HG03175 (cell line): ENCODE measurements at regions not wholly inside any gene's neighbourhood (a gene's known extent, or its start where the extent isn't known, plus 50 kb on each side); places are given as distances from the start of the nearest gene placed in this dataset.

Source experiments
- ATAC-seq: cut with Tn5 transposase; IDR thresholded peaks from one replicate; pipeline ENCODE4 v1.9.1; 2021; ENCODE audit warnings: mild to moderate bottlenecking, moderate library complexity; ENCODE audit not compliant: unreplicated experiment

- ATAC-seq, result no peak
Measured at GRCh38 chr5:87954121-87954520, 314.5 kb downstream of the TMEM161B start.

- ATAC-seq, result no peak
Measured at GRCh38 chr5:87951661-87952060, 317.0 kb downstream of the TMEM161B start.

- ATAC-seq, result no peak
Measured at GRCh38 chr5:87949676-87950631, 318.7 kb downstream of the TMEM161B start.

DNA sequence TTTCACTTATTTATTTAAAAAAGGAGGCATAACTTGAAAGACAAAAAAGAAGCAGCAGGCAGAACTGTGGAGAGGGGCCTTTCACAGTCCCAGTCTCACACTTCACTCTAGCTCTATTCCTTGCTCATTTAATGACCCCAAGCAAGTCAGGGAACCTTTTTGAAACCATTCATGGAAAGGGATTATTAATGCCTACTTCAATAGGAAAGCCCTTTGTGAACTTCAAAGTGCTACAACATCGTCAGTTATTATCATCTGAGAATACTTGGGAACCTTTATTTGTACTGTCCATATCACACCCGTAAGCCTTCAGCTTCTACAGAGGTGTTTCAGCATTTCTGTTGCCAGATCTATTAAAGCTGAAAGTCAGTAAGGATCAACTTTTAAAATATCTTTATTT, 320.2 kb downstream of the TMEM161B start:
- no peak for ATAC-seq

DNA sequence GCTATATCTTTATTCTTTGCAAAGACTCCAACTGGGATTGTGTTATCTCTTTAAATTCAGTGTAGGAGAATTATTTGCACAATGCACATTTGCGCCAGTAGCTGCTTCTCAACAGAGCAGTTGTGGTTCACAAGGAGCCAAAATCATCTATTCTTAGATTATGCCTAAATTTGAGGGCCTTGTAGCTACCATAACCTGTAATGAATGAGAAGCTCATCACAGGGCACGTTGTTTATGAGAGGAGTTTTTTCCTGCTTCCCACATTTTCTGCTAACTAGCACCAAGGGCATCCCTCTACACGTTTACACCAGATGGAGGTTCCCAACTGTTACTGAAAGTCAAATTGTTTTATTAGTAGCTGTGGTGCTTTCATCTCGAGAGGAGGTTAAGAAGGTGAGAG, 322.4 kb downstream of the TMEM161B start:
- no peak for ATAC-seq

DNA sequence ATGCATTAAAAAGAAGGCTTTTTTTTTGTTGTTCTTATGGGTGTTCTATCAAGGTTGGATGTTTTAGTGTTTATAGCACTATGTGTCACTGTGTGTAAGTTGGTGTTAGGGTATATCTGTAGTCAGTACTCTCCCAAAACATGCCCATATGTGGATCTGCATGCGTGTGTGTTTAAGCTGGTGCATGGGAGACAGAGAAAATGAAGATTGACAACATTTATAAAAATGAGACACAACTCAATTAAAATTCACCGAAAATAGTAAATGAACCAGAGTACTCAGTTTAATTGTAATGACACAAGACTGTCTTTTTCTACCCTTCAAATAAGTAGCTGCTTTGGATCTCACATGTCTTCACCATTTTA, 323.4 kb downstream of the TMEM161B start:
- ATAC-seq, result no peak

GRCh38 chr5:87944553-87945285, 323.9 kb downstream of the TMEM161B start:
- ATAC-seq, result no peak

DNA sequence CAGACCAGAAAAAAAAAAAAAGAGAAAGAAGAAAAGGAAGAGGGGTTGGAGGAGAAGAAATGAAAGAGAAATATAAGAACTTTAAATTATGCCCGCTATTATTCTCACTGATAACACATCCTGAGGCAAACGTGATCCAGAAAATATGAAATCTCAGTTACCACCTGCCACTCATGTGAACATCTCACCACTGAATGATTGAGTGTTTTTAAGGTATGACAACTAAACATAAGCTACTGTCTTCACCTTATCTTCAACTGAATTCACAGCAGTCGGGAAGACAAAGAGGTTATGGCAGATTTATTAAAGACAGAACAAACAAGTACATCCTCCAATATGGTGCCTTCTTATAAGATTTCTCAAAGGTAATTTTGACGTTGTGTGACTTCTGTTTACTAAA, 327.9 kb downstream of the TMEM161B start:
- ATAC-seq, result no peak

DNA sequence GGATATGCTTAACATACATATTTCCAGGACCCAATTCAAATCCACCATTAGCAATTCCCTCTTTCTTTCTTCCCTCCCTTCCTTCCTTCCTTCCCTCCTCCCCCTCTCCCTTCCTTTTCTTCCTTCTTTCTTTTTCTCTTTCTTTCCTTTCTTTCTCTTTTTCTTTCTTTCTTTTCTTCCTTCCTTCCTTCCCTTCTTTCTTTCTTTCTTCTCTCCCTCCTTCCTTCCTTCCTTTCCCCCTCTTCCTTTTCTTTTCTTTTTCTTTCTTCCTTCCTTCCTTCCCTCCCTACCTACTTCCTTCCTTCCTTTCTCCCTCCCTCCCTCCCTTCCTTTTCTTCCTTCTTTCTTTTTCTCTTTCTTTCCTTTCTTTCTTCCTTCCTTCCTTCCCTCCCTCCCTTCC, 332.0 kb downstream of the TMEM161B start:
- ATAC-seq, result no peak

GRCh38 chr5:87924436-87924835, 344.2 kb downstream of the TMEM161B start:
- ATAC-seq, result no peak

GRCh38 chr5:87916320-87916719, 352.3 kb downstream of the TMEM161B start:
- no peak for ATAC-seq

DNA sequence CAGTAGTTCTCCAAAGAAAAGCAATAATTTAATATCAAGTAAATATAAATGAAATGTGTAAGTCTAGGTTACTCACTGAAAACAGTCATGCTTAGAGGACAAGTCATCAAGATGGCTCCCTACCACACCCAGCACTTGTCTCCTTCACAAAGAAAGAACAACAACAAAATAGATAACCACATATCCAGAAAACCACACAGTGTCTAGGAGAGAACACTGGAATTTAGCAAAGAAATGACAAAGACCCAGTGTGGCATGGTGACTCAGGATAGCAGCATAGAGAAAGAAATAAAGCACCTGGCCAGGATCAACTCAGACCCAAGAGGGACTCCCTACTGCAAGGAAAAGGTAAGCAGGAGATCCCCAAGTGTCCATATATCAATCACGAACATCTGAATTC, 356.2 kb downstream of the TMEM161B start:
- ATAC-seq, result no peak

DNA sequence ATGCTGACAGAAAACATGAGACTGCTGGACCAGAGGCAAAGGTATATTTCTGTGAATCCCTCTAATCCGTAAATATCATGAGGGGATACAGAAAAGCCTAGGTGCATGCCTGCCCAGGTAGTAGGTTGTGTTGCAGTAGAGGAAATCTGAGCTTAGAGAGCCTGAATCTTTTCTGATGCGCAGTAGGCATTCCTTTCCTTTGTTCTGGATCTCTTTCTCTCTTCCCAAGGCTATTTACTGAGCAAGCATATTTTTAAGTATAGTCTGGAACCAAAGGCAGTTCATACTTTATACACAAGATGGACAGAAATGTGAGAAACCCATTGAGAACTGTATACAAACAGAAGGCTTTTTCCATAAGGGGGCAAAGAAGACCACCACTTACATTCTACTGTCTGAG, 359.3 kb downstream of the TMEM161B start:
- no peak for ATAC-seq

DNA sequence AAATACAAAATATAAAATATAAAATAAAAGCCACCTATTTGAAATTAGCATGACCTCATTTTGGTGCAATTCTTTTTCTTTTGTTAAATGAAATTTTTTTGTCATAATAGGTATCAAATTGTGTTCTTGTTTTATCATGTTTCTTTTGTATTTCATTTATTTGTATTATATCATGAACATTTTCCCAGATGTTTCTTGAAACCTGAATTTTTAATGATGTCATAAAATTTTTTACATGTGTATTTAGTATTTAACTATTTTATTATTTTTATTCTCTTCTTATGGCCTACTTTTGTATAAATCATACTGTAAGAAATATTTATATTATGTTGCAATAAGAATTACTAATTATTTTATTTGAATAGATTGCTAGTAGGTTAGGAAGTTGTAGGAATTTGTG, 361.7 kb downstream of the TMEM161B start:
- ATAC-seq, result no peak

DNA sequence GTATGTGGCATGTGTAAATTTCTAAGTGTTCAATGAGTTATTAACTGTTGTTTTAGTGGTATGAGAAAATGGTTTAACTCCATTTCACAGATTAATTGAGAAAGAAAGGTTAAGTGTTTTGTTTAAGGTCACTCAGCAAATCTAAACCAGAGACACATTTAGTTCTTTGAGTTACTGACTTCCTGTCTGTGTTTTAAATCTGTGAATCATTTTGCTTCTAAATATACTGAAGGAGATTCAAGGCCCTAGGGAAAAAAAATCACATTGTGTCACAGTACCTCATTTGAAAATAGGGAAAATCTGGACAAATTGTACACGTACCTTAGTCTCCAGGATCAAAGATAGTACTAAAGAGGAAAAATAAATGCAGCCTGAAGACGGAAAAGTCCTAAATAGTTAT, 368.2 kb downstream of the TMEM161B start:
- ATAC-seq, result no peak

GRCh38 chr5:87899721-87900131, 368.9 kb downstream of the TMEM161B start:
- peak; percentile 84 for ATAC-seq

GRCh38 chr5:87899208-87899661, 369.4 kb downstream of the TMEM161B start:
- no peak for ATAC-seq

- ATAC-seq, result no peak
Measured at GRCh38 chr5:87898574-87898973, 370.1 kb downstream of the TMEM161B start.

- ATAC-seq, result no peak
Measured at GRCh38 chr5:87888139-87888538, 380.5 kb downstream of the TMEM161B start.

- no peak for ATAC-seq
Measured at GRCh38 chr5:87887247-87887646, 381.4 kb downstream of the TMEM161B start.

DNA sequence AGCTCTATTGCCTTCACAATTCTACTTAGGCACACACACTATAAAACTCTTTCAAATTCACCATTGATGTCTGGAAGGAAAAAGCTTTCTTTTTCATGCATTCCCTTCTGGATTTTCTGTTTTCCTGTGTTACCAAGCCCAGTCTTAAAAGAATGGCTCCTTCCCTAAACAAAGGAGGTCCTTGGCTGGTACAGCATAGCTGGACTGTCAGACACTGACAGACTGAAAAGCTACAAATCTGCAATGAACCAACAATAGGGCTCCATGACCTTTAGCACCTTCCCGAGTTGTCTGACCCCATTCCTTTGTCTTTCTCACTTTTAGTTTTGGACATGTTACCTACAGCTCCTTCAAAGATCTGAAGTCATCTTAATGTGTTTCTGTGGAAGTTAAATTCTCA, 382.5 kb downstream of the TMEM161B start:
- no peak for ATAC-seq

- ATAC-seq, result no peak
Measured at GRCh38 chr5:87885758-87886157, 382.9 kb downstream of the TMEM161B start.
